ENCODE measurements at regions not wholly inside any gene's neighbourhood (a gene's known extent, or its start where the extent isn't known, plus 50 kb on each side); places are given as distances from the start of the nearest gene placed in this dataset.
A peak's percentile ranks its signal among the peaks of the same experiment; 100 is the strongest.

DNA sequence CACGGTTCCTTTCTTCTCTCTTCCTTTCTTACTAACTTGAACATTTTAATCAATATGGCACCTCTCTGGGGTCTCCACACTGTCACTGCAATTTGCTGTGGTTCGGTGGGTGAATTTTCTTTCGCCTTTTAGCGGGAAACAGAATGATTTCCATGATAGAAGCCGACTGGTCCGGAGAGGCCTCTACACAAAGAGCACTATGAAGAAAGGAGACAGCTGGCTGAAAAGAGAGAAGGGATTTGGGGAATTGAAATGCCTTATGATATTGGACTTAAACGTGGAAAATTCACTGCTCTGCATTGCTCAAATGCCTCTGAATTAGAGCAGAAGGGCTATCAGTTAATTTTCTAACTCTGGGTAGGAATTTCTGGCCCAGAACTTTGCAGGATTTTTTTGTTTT, 55.9 kb downstream of the KCNA5 start:
- Histone ChIP-seq H3F3A (ENCODE audit: low read depth) (no peaks in the 10 kb centered on the region), H3K36me3 (no peaks in the 10 kb centered on the region), H3K9me3 (ENCODE audit: low read depth) (no peaks in the 10 kb centered on the region), H4K20me1 (ENCODE audit: low read depth) (no peaks in the 10 kb centered on the region), H3K27ac (no peak overlapping the region), H3K27me3 (no peaks in the 10 kb centered on the region), H3K4me2 (no peak overlapping the region), H3K4me3 (no peak overlapping the region), H3K79me2 (ENCODE audit: low read depth) (no peaks in the 10 kb centered on the region), H3K4me1 (no peaks in the 10 kb centered on the region), H2AFZ (replicated peaks) (peak overlapping the region; percentile 56), H3K9ac (no peak overlapping the region)
- DNase-seq (ENCODE audit: low spot score), result no peak
- Mint-ChIP-seq H3K9me3 (peaks cover 2% of the 10 kb centered on the region), H3K4me3 (no peak overlapping the region), H3K27me3 (ENCODE audit: insufficient read depth, low read depth) (peaks cover 7% of the 10 kb centered on the region), H3K4me1 (peaks cover 3% of the 10 kb centered on the region), H3K27ac (no peak overlapping the region), H3K36me3 (no peaks in the 10 kb centered on the region)
- TF ChIP-seq EZH2phosphoT487 (IDR thresholded peaks at IDR 0.05), result no peak
- no peak for TF ChIP-seq EZH2 (IDR thresholded peaks at IDR 0.05)
- TF ChIP-seq, protein P1, sequence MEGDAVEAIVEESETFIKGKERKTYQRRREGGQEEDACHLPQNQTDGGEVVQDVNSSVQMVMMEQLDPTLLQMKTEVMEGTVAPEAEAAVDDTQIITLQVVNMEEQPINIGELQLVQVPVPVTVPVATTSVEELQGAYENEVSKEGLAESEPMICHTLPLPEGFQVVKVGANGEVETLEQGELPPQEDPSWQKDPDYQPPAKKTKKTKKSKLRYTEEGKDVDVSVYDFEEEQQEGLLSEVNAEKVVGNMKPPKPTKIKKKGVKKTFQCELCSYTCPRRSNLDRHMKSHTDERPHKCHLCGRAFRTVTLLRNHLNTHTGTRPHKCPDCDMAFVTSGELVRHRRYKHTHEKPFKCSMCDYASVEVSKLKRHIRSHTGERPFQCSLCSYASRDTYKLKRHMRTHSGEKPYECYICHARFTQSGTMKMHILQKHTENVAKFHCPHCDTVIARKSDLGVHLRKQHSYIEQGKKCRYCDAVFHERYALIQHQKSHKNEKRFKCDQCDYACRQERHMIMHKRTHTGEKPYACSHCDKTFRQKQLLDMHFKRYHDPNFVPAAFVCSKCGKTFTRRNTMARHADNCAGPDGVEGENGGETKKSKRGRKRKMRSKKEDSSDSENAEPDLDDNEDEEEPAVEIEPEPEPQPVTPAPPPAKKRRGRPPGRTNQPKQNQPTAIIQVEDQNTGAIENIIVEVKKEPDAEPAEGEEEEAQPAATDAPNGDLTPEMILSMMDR (IDR thresholded peaks at IDR 0.05), result no peak

DNA sequence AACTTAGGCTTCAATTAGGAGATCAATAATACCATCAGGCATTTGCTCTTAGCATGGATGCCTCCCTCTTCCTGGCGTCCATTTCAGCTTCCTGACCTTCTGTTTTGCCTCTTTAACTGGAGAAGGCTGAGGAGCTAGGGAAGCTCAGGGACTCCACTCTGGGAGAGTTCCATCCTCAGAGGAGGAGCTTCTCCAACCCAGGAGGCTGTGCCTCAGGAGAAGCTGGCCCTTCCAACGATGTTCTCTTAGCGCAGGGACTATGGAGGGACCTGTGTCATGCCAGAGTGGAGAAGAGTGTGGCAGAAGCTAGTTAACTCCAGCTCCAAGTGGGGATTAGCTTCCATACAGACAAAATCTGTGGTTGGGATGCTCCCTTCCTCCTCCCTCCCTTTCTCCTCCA, 58.0 kb downstream of the KCNA5 start:
- Histone ChIP-seq H3K79me2 (ENCODE audit: low read depth) (no peaks in the 10 kb centered on the region), H3F3A (ENCODE audit: low read depth) (no peaks in the 10 kb centered on the region), H3K36me3 (no peaks in the 10 kb centered on the region), H3K27ac (no peak overlapping the region), H2AFZ (replicated peaks) (no peak overlapping the region), H4K20me1 (ENCODE audit: low read depth) (no peaks in the 10 kb centered on the region), H3K27me3 (no peaks in the 10 kb centered on the region), H3K4me1 (no peaks in the 10 kb centered on the region), H3K9me3 (ENCODE audit: low read depth) (no peaks in the 10 kb centered on the region), H3K4me3 (no peak overlapping the region), H3K9ac (no peak overlapping the region), H3K4me2 (no peak overlapping the region)
- Mint-ChIP-seq H3K9me3 (peaks cover 3% of the 10 kb centered on the region), H3K4me1 (peaks cover 2% of the 10 kb centered on the region), H3K27me3 (ENCODE audit: insufficient read depth, low read depth) (peaks cover 4% of the 10 kb centered on the region), H3K4me3 (no peak overlapping the region), H3K36me3 (no peaks in the 10 kb centered on the region), H3K27ac (no peak overlapping the region)
- no peak for DNase-seq (ENCODE audit: low spot score)
- TF ChIP-seq EZH2 (IDR thresholded peaks at IDR 0.05) (no peak), EZH2phosphoT487 (IDR thresholded peaks at IDR 0.05) (no peak)
- TF ChIP-seq, protein P1 (IDR thresholded peaks at IDR 0.05), result no peak

DNA sequence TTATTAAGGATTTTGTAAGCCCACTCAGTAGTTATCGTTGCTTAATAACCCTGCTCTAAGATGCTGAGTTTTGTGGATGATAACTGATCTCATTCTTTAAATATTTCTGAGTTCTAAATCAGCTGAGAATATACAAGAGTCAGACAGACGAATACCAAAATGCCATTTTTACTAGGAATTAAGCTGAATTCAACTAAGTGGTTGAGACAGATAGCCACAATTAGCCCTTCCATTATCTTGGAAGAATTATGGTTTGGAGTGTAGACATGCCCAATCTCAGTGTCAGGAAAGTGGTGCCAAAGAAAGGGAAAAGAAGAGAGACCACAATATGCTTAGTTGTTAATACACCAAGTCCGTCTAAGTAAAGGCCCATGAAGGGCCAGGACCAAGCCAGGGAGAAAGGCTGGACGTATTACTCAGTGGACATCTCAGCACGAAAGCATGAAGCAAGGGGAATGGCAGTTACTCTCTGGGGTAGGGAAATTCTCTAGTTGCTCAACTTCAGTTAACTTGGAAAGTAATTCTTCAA, 58.6 kb downstream of the KCNA5 start:
- no peaks in the 10 kb centered on the region for H3K27me3 ChIP-seq
- no peak overlapping the region for H3K9ac ChIP-seq
- H4K20me1 ChIP-seq (ENCODE audit: low read depth), result no peaks in the 10 kb centered on the region
- Mint-ChIP-seq H3K4me1 (peaks cover 2% of the 10 kb centered on the region), H3K27ac (no peak overlapping the region), H3K9me3 (peaks cover 3% of the 10 kb centered on the region), H3K27me3 (ENCODE audit: insufficient read depth, low read depth) (peaks cover 4% of the 10 kb centered on the region), H3K4me3 (no peak overlapping the region), H3K36me3 (no peaks in the 10 kb centered on the region)
- H2AFZ ChIP-seq (replicated peaks), result no peak overlapping the region
- no peak overlapping the region for H3K4me3 ChIP-seq
- H3K79me2 ChIP-seq (ENCODE audit: low read depth), result no peaks in the 10 kb centered on the region
- no peaks in the 10 kb centered on the region for H3K36me3 ChIP-seq
- no peak for DNase-seq (ENCODE audit: low spot score)
- no peak overlapping the region for H3K27ac ChIP-seq
- H3K9me3 ChIP-seq (ENCODE audit: low read depth), result no peaks in the 10 kb centered on the region
- no peaks in the 10 kb centered on the region for H3K4me1 ChIP-seq
- H3K4me2 ChIP-seq, result no peak overlapping the region
- TF ChIP-seq, protein P1 (IDR thresholded peaks at IDR 0.05), result no peak
- no peak for TF ChIP-seq EZH2phosphoT487 (IDR thresholded peaks at IDR 0.05)
- no peaks in the 10 kb centered on the region for H3F3A ChIP-seq (ENCODE audit: low read depth)
